ENCODE measurements at regions not wholly inside any gene's neighbourhood (a gene's known extent, or its start where the extent isn't known, plus 50 kb on each side); places are given as distances from the start of the nearest gene placed in this dataset.

DNA sequence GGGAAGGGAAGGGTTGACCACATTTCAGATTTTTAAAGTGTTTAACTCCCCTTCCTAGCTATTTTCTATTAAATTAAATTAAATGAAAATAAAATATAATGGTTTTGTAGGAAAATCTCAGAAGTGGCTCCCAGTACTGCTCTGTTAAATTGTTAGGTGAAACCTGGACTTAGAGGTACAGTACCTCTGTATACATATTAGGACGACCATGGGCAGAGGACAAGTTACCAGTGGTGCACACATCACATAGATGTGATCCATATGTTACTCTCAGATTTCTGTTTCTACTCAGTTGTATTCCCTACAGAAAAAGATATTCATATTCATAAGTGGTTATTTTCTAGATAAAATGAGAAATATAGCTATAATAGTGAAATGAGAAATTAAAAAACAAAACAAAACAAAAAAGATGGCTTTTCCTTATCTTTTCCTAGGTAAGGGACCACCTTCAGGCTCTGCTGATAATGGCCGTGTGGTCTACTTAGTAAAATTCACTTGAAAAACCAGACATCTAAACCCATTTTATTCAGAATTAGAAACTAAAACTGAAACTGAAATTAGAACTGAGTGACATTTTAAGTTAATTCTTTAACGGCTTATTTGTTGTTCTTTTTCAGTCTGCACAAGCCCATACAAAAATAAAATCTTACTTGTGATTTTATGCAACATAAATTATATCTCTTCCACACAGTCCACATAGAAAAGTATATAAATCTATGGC is 832.5 kb upstream of the CHAC2 start:
- Histone ChIP-seq H3K9me2 (ENCODE audit: insufficient read depth) (no peaks in the 10 kb centered on the region), H3K4me1 (ENCODE audit: insufficient read depth) (no peaks in the 10 kb centered on the region), H3K79me2 (ENCODE audit: insufficient read depth) (no peaks in the 10 kb centered on the region), H3K4me3 (no peak overlapping the region), H3K36me3 (ENCODE audit: low read depth) (no peaks in the 10 kb centered on the region), H3K9me3 (ENCODE audit: low read depth) (no peaks in the 10 kb centered on the region), H4K20me1 (ENCODE audit: insufficient read depth) (no peaks in the 10 kb centered on the region), H3K27ac (no peak overlapping the region), H3F3A (ENCODE audit: insufficient read depth) (no peaks in the 10 kb centered on the region), H3K4me2 (ENCODE audit: unreplicated experiment) (no peak overlapping the region), H3K27me3 (replicated peaks; ENCODE audit: insufficient read depth) (no peaks in the 10 kb centered on the region), H3K9ac (no peak overlapping the region), H2AFZ (no peak overlapping the region)
- WGBS, 2 experiments (ENCODE audit: low coverage in 1 of 2, low lambda C conversion rate in 2 of 2, missing lambda C conversion rate in 2 of 2) = 28 to 31% methylated on average over 3 of the region's 3 CpGs
- in situ Hi-C loops (cut with MboI) = no loop called here
- TF ChIP-seq EZH2phosphoT487 (IDR thresholded peaks at IDR 0.05; ENCODE audit: insufficient read depth, low read depth) = no peak
- no peak for TF ChIP-seq EZH2 (IDR thresholded peaks at IDR 0.05; ENCODE audit: insufficient read depth, poor library complexity, severe bottlenecking)
- no peak for DNase-seq

DNA sequence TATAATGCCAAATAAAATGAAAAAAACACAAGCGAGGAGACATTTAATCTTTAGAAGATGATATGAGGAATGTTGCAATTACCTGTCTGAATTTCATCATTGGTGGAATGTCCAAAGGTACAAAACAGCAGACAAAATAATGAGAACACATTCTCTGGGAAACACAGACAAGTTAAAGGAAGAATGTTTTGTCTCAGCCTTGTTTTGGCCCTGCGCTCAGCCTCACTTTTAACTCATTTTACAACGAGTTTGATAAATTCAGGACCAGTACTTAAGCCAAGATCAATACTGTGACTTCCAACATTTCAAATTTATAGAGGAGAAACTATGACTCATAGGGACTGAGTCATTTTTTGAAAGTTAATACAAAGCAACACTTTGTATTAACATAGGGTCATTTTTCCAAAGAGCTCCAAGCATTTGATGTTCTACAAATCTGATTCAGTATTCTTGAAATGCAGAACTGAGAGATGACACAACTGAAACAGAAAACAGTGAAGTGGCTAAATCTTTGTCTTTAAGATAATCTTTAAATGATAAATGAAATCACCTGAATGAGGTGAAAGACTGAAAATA is 833.2 kb upstream of the CHAC2 start:
- in situ Hi-C loops (cut with MboI) = no loop called here

DNA sequence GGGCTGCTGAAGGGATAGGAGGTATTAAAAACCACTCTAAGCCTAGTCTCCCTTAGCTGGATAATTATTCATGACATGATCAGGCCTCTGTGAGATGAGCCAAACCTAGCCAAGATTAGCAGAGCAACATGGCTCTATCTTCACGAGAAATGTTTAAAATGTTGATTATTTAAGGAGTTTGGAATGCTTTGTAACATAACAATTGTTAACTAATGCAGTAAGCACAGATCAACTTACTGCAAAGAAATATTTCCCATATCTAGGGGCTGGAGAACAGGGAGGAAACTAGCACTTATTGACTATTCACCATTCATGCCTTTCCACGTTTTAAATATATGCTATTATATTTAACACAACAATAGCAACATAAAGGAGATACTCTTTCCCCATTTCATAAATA is 833.7 kb upstream of the CHAC2 start:
- no peak overlapping the region for H3K4me3 ChIP-seq
- no peak for DNase-seq
- H3K79me2 ChIP-seq (ENCODE audit: insufficient read depth) = no peaks in the 10 kb centered on the region
- no peaks in the 10 kb centered on the region for H3K36me3 ChIP-seq (ENCODE audit: low read depth)
- H3F3A ChIP-seq (ENCODE audit: insufficient read depth) = no peaks in the 10 kb centered on the region
- H3K4me1 ChIP-seq (ENCODE audit: insufficient read depth) = no peaks in the 10 kb centered on the region
- no peaks in the 10 kb centered on the region for H3K27me3 ChIP-seq (replicated peaks; ENCODE audit: insufficient read depth)
- H2AFZ ChIP-seq = no peak overlapping the region
- H3K27ac ChIP-seq = no peak overlapping the region
- no peak overlapping the region for H3K9ac ChIP-seq
- no peaks in the 10 kb centered on the region for H4K20me1 ChIP-seq (ENCODE audit: insufficient read depth)
- WGBS, 2 experiments (ENCODE audit: low coverage in 1 of 2, low lambda C conversion rate in 2 of 2, missing lambda C conversion rate in 2 of 2) = 6 to 16% methylated on average over 2 of the region's 2 CpGs
- H3K9me2 ChIP-seq (ENCODE audit: insufficient read depth) = no peaks in the 10 kb centered on the region
- H3K4me2 ChIP-seq (ENCODE audit: unreplicated experiment) = no peak overlapping the region
- TF ChIP-seq EZH2phosphoT487 (IDR thresholded peaks at IDR 0.05; ENCODE audit: insufficient read depth, low read depth) = no peak
- no peak for TF ChIP-seq EZH2 (IDR thresholded peaks at IDR 0.05; ENCODE audit: insufficient read depth, poor library complexity, severe bottlenecking)
- H3K9me3 ChIP-seq (ENCODE audit: low read depth) = no peaks in the 10 kb centered on the region
- in situ Hi-C loops (cut with MboI) = no loop called here

More for the DNA sequence above, 833.2 kb upstream of the CHAC2 start:
- Histone ChIP-seq H3K4me2 (ENCODE audit: unreplicated experiment) (no peak overlapping the region), H3K36me3 (ENCODE audit: low read depth) (no peaks in the 10 kb centered on the region), H3K9me3 (ENCODE audit: low read depth) (no peaks in the 10 kb centered on the region), H3K4me3 (no peak overlapping the region), H3F3A (ENCODE audit: insufficient read depth) (no peaks in the 10 kb centered on the region), H3K9ac (no peak overlapping the region), H3K79me2 (ENCODE audit: insufficient read depth) (no peaks in the 10 kb centered on the region), H3K9me2 (ENCODE audit: insufficient read depth) (no peaks in the 10 kb centered on the region), H3K27ac (no peak overlapping the region), H2AFZ (no peak overlapping the region), H4K20me1 (ENCODE audit: insufficient read depth) (no peaks in the 10 kb centered on the region), H3K4me1 (ENCODE audit: insufficient read depth) (no peaks in the 10 kb centered on the region), H3K27me3 (replicated peaks; ENCODE audit: insufficient read depth) (no peaks in the 10 kb centered on the region)
- DNase-seq = peak; percentile 42
- TF ChIP-seq EZH2phosphoT487 (IDR thresholded peaks at IDR 0.05; ENCODE audit: insufficient read depth, low read depth) = no peak
- no peak for TF ChIP-seq EZH2 (IDR thresholded peaks at IDR 0.05; ENCODE audit: insufficient read depth, poor library complexity, severe bottlenecking)
- WGBS, 2 experiments (ENCODE audit: low coverage in 1 of 2, low lambda C conversion rate in 2 of 2, missing lambda C conversion rate in 2 of 2) = 58 to 64% methylated on average over 3 of the region's 3 CpGs

DNA sequence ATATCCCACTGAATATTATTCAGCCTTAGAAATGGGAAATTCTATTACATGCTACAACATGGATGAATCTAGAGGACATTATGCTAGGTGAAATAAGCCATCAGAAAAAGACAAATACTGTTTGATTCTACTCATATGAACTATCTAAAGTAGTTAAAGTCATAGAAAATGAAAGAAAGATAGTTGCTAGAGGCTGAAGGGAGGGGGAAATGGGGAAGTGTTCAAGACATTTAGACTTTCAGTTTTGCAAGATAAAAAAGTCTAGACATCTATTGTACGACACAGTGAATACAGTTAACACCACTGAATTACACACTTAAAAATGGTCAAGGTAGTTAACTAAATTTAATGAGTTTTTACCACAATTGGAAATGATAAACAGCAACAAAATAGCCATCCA is 835.9 kb upstream of the CHAC2 start:
- Histone ChIP-seq H3K36me3 (ENCODE audit: low read depth) (no peaks in the 10 kb centered on the region), H3K4me1 (ENCODE audit: insufficient read depth) (no peaks in the 10 kb centered on the region), H3K4me2 (ENCODE audit: unreplicated experiment) (no peak overlapping the region), H3K9ac (no peak overlapping the region), H3K9me3 (ENCODE audit: low read depth) (no peaks in the 10 kb centered on the region), H4K20me1 (ENCODE audit: insufficient read depth) (no peaks in the 10 kb centered on the region), H3F3A (ENCODE audit: insufficient read depth) (no peaks in the 10 kb centered on the region), H3K79me2 (ENCODE audit: insufficient read depth) (no peaks in the 10 kb centered on the region), H3K27me3 (replicated peaks; ENCODE audit: insufficient read depth) (no peaks in the 10 kb centered on the region), H2AFZ (no peak overlapping the region), H3K9me2 (ENCODE audit: insufficient read depth) (no peaks in the 10 kb centered on the region), H3K27ac (no peak overlapping the region), H3K4me3 (no peak overlapping the region)
- WGBS, 2 experiments (ENCODE audit: low coverage in 1 of 2, low lambda C conversion rate in 2 of 2, missing lambda C conversion rate in 2 of 2) = 9 to 32% methylated on average over 1 of the region's 1 CpG
- no peak for TF ChIP-seq EZH2 (IDR thresholded peaks at IDR 0.05; ENCODE audit: insufficient read depth, poor library complexity, severe bottlenecking)
- TF ChIP-seq EZH2phosphoT487 (IDR thresholded peaks at IDR 0.05; ENCODE audit: insufficient read depth, low read depth) = no peak
- in situ Hi-C loops (cut with MboI) = no loop called here
- DNase-seq = no peak

Measured in GM23248 (cell line).